ENCODE measurements at regions not wholly inside any gene's neighbourhood (a gene's known extent, or its start where the extent isn't known, plus 50 kb on each side); places are given as distances from the start of the nearest gene placed in this dataset.

DNA sequence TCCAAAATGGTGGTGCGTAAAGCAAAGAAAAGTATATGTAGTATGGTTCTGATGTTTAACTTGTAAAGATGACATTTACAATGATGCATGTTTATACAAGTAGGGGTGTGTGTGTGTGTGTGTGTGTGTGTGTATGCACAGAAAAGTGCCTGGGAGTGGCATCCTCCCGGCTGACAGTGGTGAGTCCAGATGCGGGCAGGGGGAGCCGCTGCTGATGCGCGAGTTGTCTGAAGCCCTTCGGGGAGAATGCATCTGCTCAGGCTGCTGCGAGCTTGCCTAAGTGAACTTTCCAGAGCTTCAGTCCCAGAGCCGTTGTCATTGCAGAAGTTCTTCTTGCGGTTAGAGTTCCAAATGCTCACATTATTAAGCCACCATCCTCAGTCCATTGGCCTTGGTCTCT, 429.7 kb upstream of the HS6ST1 start:
- Histone ChIP-seq H4K20me1 (ENCODE audit: insufficient read depth) (no peaks in the 10 kb centered on the region), H3K79me2 (ENCODE audit: low read depth) (no peaks in the 10 kb centered on the region), H3K9me3 (ENCODE audit: insufficient read depth, low read depth) (no peaks in the 10 kb centered on the region), H3K4me2 (no peak overlapping the region), H3K27me3 (ENCODE audit: insufficient read depth, low read depth) (peaks cover 28% of the 10 kb centered on the region), H3K9me2 (ENCODE audit: insufficient read depth) (no peaks in the 10 kb centered on the region), H2AFZ (no peak overlapping the region), H3F3A (ENCODE audit: insufficient read depth, low read depth) (no peaks in the 10 kb centered on the region), H3K4me3 (no peak overlapping the region), H3K27ac (no peak overlapping the region), H3K4me1 (replicated peaks; ENCODE audit: insufficient read depth) (no peaks in the 10 kb centered on the region), H3K36me3 (ENCODE audit: low read depth) (no peaks in the 10 kb centered on the region)
- intact Hi-C loops (cut with micrococcal nuclease; ENCODE audit: unreplicated experiment), result no loop called here
- no TSS peak for BruUV-seq (replicated peaks)
- DNase-seq, result no peak
- ChIA-PET CTCF (no interaction called here), POLR2A (ENCODE audit: unreplicated experiment) (no interaction called here)
- TF ChIP-seq, protein P1, sequence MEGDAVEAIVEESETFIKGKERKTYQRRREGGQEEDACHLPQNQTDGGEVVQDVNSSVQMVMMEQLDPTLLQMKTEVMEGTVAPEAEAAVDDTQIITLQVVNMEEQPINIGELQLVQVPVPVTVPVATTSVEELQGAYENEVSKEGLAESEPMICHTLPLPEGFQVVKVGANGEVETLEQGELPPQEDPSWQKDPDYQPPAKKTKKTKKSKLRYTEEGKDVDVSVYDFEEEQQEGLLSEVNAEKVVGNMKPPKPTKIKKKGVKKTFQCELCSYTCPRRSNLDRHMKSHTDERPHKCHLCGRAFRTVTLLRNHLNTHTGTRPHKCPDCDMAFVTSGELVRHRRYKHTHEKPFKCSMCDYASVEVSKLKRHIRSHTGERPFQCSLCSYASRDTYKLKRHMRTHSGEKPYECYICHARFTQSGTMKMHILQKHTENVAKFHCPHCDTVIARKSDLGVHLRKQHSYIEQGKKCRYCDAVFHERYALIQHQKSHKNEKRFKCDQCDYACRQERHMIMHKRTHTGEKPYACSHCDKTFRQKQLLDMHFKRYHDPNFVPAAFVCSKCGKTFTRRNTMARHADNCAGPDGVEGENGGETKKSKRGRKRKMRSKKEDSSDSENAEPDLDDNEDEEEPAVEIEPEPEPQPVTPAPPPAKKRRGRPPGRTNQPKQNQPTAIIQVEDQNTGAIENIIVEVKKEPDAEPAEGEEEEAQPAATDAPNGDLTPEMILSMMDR (conservative IDR thresholded peaks at IDR 0.05), result no peak
- no peak for TF ChIP-seq EZH2 (IDR thresholded peaks at IDR 0.05; ENCODE audit: low read depth)

DNA sequence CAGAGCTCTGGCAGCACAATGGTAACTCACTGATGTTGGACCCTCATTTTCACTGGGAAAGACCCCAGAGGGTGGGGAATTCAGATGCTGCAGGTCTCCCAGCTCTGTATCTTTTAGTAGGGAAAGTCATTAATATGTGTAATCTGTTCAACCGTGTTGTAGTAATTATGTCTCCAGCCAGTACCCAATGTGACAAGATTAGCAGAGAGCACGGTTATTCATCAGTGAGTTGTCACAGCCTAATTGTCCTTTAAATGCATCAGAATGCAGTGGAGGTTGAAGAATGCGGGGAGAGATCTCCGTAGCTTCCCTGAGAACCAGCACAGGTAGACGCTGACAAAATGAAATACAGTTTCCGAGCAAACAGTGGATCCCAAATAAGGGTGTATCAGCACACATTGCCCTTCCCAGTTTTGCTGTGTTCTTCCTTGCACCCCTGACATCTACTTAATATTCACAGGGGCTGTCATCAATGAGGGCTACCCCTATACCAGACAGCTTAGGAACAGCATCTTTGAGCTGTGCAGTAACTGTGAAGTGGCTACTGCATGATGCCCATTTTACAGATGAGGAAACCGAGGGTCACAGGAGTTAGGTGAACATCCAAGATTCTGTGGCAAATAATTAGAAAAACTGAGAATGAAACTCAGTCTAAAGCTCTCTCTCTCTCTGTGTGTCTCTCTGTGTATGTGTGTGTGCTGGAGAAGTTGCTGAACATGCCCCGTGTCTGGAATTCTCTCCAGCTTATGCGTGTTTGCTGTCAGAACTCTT, 430.4 kb upstream of the HS6ST1 start:
- CTCF ChIA-PET, result no interaction called here
- no peak for DNase-seq
- Histone ChIP-seq H3K79me2 (ENCODE audit: low read depth) (no peaks in the 10 kb centered on the region), H2AFZ (no peak overlapping the region), H3K4me2 (no peak overlapping the region), H3K9me3 (ENCODE audit: insufficient read depth, low read depth) (no peaks in the 10 kb centered on the region), H3K36me3 (ENCODE audit: low read depth) (no peaks in the 10 kb centered on the region), H3K9me2 (ENCODE audit: insufficient read depth) (no peaks in the 10 kb centered on the region), H3K27me3 (ENCODE audit: insufficient read depth, low read depth) (peaks cover 28% of the 10 kb centered on the region), H3F3A (ENCODE audit: insufficient read depth, low read depth) (no peaks in the 10 kb centered on the region), H3K4me1 (replicated peaks; ENCODE audit: insufficient read depth) (no peaks in the 10 kb centered on the region), H4K20me1 (ENCODE audit: insufficient read depth) (no peaks in the 10 kb centered on the region), H3K27ac (no peak overlapping the region), H3K4me3 (no peak overlapping the region)
- intact Hi-C loops (cut with micrococcal nuclease; ENCODE audit: unreplicated experiment), result no loop called here
- TF ChIP-seq, protein P1 (conservative IDR thresholded peaks at IDR 0.05), result no peak
- TF ChIP-seq EZH2 (IDR thresholded peaks at IDR 0.05; ENCODE audit: low read depth), result no peak
- POLR2A ChIA-PET (ENCODE audit: unreplicated experiment), result no interaction called here
- no TSS peak for BruUV-seq (replicated peaks)

DNA sequence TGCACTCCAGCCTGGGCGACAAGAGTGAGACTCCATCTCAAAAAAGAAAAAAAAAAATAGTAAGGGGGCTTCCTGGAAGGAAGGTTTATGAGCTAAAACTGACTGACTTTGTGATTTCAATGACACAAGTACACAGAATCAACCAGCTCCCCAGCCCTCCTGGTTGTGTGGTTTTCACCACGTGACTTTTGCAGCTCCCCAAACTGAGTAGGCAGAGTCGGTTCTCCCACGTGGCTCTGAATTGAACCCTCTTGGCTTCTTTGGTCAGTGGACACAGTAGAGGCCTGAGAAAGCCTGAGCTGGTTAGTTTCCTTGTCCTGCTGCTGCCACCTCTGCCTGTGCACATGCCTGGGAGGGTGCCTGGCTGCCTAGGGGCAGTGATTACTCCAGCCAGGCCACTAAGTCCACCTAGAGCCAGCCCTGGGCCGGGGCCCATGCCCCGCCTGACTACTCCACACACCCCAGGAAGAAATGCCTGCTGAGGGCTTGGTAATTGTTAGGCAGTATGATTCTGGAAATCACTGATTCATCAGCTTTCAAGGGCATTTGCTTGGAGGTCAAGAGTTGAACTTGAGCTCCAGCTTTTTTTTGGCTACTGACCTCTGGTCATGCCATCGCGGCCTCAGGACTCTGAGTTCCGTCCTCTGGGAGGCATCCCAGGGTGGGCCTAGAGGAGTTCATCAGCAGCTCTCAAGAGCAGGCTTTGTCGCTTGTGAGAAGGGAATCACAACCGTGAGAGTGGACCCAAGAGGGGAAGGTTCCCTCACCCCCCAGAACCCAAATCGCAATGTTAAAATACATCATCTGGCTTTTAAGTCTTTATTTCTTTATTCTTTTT, 431.9 kb upstream of the HS6ST1 start:
- Histone ChIP-seq H4K20me1 (ENCODE audit: insufficient read depth) (no peaks in the 10 kb centered on the region), H3K9me2 (ENCODE audit: insufficient read depth) (no peaks in the 10 kb centered on the region), H3K9me3 (ENCODE audit: insufficient read depth, low read depth) (no peaks in the 10 kb centered on the region), H3F3A (ENCODE audit: insufficient read depth, low read depth) (no peaks in the 10 kb centered on the region), H3K4me2 (no peak overlapping the region), H3K4me3 (no peak overlapping the region), H3K36me3 (ENCODE audit: low read depth) (no peaks in the 10 kb centered on the region), H2AFZ (no peak overlapping the region), H3K4me1 (replicated peaks; ENCODE audit: insufficient read depth) (no peaks in the 10 kb centered on the region), H3K27me3 (ENCODE audit: insufficient read depth, low read depth) (peaks cover 28% of the 10 kb centered on the region), H3K27ac (no peak overlapping the region), H3K79me2 (ENCODE audit: low read depth) (no peaks in the 10 kb centered on the region)
- CTCF ChIA-PET, result interaction anchor here (0.6 kb wide), 1 partner anchor 14 kb away, joined by 3 read pairs; no protein-coding TSS in a partner anchor
- no peak for DNase-seq
- intact Hi-C loops (cut with micrococcal nuclease; ENCODE audit: unreplicated experiment), result no loop called here
- TF ChIP-seq, protein P1 (conservative IDR thresholded peaks at IDR 0.05), result no peak
- TF ChIP-seq EZH2 (IDR thresholded peaks at IDR 0.05; ENCODE audit: low read depth), result no peak
- POLR2A ChIA-PET (ENCODE audit: unreplicated experiment), result no interaction called here
- no TSS peak for BruUV-seq (replicated peaks)
